ENCODE measurements at regions not wholly inside any gene's neighbourhood (a gene's known extent, or its start where the extent isn't known, plus 50 kb on each side); places are given as distances from the start of the nearest gene placed in this dataset.
"Not testable (repeated sequence)": the region's sequence is repeated elsewhere in the genome, so short reads cannot be mapped to it uniquely, and the experiment has no call there.

- no peak for DNase-seq
Observed at GRCh38 chr1:219430419-219430818, 182.5 kb downstream of the ZC3H11B start.

GRCh38 chr1:219428651-219429050, 184.3 kb downstream of the ZC3H11B start:
- no peak for DNase-seq

- DNase-seq: no peak
Observed at GRCh38 chr1:219427989-219428388, 184.9 kb downstream of the ZC3H11B start.

- no peak for DNase-seq
Observed at GRCh38 chr1:219427403-219427802, 185.5 kb downstream of the ZC3H11B start.

- DNase-seq: no peak
Observed at GRCh38 chr1:219422811-219423598, 189.9 kb downstream of the ZC3H11B start.

GRCh38 chr1:219420913-219421312, 192.0 kb downstream of the ZC3H11B start:
- DNase-seq: no peak

- DNase-seq: no peak
Observed at GRCh38 chr1:219419860-219420259, 193.0 kb downstream of the ZC3H11B start.

- no peak for DNase-seq
Observed at GRCh38 chr1:219419065-219419464, 193.8 kb downstream of the ZC3H11B start.

GRCh38 chr1:219417610-219418009, 195.3 kb downstream of the ZC3H11B start:
- DNase-seq: no peak

- peak; percentile 60 to 67 for DNase-seq
Observed at GRCh38 chr1:219416598-219417238, 196.2 kb downstream of the ZC3H11B start.

GRCh38 chr1:219415915-219416314, 197.0 kb downstream of the ZC3H11B start:
- no peak for DNase-seq

GRCh38 chr1:219415433-219415832, 197.5 kb downstream of the ZC3H11B start:
- no peak for DNase-seq

GRCh38 chr1:219414250-219414649, 198.7 kb downstream of the ZC3H11B start:
- no peak for DNase-seq

- no peak for DNase-seq
Observed at GRCh38 chr1:219413536-219413935, 199.4 kb downstream of the ZC3H11B start.

- no peak for DNase-seq
Observed at GRCh38 chr1:219412772-219413171, 200.1 kb downstream of the ZC3H11B start.

GRCh38 chr1:219410721-219411120, 202.2 kb downstream of the ZC3H11B start:
- not testable (repeated sequence) for DNase-seq

GRCh38 chr1:219405531-219406331, 207.2 kb downstream of the ZC3H11B start:
- DNase-seq: no peak

GRCh38 chr1:219404629-219405028, 208.3 kb downstream of the ZC3H11B start:
- DNase-seq: no peak

- no peak for DNase-seq
Observed at GRCh38 chr1:219402925-219403324, 210.0 kb downstream of the ZC3H11B start.

GRCh38 chr1:219401724-219402625, 210.9 kb downstream of the ZC3H11B start:
- DNase-seq: no peak

- no peak for DNase-seq
Observed at GRCh38 chr1:219399446-219399845, 213.5 kb downstream of the ZC3H11B start.

- DNase-seq: no peak
Observed at GRCh38 chr1:219398815-219399396, 214.0 kb downstream of the ZC3H11B start.

Measured in stimulated activated CD4-positive, alpha-beta T cell treated with anti-CD3 and anti-CD28 coated beads, Interleukin-2, amount 100 ng/mL, for 48 hours (primary cell).